AG20443 (cell line): ENCODE measurements at regions not wholly inside any gene's neighbourhood (a gene's known extent, or its start where the extent isn't known, plus 50 kb on each side); places are given as distances from the start of the nearest gene placed in this dataset.

Experiments used
- DNase-seq: peaks from one replicate; pipeline ENCODE4 v3.0.0; 2012; ENCODE audit warnings: low spot score, mixed read lengths

DNA sequence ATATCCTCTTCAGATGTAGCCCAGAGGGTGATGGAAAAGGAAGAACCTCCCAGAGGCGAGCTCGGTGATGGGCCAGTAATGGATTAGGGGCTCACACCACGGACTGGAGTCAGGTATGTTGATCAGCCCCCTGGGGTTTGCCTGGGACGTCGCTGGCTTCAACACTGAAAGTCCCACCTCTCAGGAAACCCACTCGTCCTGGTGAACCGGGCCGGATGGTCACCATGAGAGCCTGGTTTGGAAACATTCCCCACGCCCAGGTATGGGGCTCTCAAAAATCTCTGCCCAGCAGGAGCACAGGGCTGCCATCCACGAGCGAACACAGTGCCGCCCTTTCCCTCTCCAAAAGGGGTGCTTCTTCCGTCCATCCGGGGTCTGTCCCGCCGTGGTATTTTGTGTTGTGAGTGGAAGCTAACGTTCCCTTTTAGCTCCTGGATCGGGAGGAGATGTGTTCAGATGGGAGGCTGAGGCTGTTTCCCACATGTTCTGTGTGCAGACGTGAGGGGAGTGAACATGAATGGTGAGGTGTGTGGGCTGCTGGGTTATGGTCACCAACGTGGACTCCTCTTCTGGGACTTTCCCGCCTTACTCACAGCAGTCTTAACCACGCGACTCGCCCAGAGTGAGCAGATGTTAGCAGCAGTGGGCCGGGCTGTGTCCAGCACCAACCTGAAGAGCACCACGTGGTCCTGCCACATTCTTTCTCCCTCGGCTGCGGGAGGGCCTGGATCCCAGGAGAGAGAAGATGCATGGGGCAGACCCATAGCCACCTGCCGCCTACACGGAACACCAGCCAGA, 139.2 kb downstream of the KIF26A start:
- DNase-seq = no peak

DNA sequence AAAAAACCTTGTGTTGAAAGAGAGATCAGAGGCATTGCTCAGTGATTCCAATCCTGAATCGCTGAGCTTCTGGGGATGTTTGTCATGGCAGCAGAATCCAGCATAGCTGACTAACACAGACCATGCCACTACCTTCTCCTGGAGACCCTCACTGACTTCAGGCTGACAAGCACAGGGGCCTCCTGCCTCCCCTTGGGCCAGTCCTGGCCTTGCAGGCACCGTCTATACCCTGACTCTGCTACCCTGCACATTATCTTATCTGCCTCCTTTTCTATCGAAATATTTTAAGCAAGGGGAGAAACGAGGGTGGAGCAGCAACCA, 139.8 kb downstream of the KIF26A start:
- no peak for DNase-seq

DNA sequence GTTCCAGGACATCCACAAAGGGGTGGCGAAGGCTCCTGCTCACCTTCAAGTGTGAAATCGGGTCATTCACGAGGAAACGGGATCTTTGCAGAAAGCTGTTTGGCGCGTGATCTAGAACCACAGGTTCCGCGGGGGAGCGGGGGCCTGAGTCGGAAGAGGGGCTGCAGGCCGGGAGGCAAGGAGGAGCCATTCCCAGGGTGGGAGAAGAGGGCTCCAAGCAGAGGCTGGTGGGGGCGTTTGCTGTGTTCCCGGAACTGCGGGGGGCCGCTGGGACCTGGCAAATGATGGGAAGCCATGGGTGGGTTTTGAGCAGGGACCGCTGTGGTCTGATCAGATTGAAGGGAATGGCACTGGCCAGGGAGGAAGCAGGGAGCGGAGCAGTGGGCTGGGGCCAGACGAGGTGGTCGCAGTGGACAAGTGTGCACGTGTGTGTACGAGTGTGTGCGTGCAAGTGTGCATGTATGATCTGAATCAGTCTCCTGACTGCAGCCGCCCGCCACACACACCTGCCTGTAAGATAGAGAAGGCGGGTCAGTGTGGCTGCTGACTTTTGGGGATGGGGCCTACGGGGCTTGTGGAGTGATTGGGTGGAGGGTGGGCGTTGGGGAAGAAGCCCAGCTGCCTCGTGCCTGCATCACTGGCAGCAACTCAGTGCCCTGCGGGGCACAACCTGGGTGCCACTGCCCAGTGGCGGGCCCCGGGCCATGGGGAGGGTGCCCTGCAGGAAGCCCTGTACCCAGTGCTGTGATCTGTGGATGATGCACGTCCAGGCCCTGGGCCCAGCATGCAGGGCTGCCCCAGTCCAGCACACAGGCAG, 141.9 kb downstream of the KIF26A start:
- no peak for DNase-seq

DNA sequence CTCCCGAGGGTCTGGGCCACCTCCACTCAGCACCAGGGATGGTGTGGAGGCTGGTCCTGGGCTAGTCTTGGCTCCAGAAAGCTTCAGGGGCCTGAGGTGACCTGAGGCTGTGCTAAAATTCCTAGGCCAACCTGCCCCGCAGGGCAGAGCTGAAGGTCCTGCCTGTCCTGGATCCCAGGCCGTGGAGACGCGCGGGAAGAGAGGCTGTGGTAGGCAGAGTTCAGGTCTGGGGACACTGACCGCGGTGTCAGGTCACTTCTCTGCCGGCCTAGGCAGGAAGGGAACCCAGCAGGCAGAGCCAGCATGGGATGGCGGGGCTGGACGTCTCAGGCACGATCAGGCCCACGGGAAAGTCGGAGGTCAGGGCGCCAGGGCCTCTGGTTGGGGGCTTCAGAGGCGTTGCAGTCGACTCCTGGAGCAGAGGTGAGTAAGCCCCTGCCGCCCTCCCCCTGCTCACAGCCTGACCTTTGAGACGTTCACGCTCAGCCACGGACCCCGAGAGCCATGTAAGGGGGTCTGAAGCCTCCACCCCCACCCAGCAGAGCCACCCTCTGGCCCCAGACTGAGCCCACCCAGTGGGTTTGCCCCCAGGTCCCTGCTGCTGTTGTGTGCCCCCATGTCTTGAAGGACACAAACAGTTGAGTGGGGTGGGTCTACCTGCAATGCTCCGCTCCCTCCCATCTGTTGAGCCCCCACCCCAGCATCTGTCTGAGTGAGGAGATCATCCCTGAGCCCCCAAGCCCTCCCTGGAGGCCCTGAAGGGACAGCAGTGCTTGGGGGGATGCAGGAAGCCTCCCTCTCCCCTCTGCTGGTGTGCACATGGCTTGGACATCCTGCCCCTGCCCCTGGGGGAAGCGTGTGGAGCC, 142.7 kb downstream of the KIF26A start:
- DNase-seq = no peak

DNA sequence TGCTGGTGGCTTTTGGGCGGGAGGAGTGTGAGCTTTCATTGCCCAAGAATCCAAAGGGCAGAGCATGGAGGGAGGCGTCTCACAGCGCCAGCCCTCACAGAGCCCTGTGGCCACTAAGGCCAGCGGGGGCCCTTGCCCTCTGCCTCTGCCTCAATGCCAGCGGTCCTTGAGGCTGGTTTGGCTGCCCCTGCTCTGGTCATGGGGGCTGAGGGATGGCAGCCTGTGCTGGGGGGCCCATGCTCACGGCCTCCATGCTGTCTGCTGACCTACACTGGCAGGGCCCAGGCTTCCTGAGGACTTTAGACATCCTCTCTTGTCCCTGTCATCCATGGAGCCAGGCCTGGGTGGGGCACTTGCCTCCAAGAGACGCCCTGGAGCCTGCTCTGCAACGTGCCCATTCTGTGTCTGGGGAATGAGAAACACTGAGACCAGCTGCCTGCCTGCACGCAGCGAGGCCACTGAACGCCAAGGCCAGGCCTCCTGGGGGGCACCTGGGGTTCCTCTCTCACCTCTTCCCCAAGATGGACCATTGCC, 143.4 kb downstream of the KIF26A start:
- DNase-seq = no peak

DNA sequence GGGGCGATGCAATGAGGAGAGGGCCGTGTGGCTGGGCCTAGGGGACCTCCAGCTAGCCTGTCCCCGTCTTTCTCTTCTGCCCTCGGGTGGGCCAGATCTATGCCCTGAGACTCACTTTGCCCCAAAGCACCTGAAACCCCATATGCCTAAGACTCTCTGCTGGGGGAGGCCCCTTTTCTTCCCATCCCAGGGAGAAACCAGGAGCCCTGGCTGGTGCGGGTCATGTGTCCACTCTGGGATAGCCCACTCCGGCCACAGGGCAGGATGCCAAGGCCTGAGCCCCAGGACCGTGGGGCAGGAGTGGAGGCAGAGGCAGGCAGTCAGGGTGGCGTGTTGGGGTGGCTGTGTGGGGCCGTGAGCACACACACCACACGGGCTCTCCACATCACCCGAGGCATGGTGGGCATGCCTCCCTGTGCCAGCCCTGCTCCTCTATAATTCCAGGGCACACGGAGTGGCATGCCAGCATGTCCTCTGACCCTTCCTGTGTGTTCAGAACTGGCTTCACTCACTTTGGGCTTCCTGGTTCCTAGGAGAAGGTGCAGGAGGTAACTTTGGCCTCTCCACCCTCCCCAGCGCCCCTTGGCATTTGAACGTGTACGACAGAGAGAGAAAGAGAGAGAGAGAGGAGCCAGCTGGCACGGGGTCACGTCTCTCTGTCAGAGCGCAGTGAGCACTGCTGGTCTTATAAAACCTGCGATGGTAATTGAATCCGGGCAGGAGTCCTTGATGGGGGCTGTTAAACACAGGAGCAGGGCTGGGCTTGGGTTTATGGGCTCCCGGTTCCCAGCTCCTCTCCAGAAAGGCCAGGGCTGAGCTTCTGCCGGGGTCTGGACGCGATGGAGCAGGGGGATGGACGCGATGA, 144.2 kb downstream of the KIF26A start:
- DNase-seq = no peak

DNA sequence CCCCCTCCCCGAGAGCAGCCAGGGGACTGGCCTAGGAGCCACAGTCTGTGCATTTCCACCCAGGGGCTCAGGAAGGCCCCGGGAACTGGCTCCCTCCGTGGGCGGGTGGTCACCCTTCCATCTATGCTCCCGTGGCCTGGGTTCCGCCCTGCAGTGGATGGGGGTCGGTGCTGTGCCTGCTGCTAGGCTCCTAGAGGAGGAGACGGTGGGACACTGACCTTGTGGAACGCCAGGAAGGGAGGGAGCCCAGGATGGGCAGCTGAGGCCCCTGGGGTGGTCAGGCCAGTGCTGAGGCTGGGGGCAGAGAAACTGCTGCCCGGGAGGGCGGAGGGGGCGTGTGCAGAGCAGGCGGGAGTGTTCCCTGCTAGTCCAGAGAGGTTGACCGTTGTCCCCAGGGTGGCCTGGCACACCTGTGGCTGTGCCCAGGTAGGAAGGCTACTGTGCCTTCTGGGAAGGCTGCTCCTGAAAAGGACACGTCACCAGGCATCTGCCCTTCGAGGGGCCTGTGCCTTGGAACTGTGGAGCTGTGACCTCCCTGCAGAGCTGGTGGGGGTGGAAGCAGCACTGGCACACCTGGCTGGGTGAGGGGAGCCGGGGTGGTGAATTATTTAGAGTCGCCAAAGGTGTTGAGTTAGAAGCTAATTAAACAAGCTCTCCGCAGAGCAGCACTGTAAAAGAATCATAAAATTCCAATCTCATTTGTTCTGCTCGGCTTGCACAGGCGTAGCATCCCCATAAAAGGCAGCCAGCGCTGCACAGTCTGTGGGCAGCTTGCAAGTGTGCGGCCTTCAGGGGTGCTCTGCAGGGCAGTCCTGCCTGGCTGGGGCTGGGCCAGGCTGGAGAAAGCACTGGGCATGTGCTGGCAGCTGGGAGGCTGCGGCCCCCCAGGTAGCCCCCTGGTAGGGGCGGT, 145.1 kb downstream of the KIF26A start:
- no peak for DNase-seq

DNA sequence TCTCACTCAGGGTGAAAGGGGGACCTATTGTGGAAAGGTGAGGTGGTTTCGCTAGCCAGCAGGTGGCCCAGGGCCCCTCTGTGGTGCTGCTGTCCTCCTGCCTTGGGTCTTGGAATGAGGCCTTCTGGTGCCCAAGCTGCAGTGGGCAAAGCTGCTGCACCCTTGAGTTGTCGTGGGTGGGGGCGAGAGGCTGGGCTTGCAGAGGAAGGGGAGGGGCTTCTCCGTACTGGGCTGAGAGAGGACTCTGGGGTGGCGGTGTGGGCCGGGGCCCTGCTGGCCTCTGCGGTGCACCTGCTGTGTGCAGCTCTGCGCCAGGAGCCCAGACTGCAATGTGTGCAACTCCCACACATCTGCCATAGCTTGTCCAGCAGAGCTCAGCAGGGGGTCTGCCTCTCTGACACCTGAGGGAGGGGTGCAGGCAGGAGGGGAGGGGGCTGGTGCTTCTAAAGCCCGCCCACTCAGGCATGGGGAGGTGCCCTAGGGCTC, 145.8 kb downstream of the KIF26A start:
- DNase-seq = no peak

DNA sequence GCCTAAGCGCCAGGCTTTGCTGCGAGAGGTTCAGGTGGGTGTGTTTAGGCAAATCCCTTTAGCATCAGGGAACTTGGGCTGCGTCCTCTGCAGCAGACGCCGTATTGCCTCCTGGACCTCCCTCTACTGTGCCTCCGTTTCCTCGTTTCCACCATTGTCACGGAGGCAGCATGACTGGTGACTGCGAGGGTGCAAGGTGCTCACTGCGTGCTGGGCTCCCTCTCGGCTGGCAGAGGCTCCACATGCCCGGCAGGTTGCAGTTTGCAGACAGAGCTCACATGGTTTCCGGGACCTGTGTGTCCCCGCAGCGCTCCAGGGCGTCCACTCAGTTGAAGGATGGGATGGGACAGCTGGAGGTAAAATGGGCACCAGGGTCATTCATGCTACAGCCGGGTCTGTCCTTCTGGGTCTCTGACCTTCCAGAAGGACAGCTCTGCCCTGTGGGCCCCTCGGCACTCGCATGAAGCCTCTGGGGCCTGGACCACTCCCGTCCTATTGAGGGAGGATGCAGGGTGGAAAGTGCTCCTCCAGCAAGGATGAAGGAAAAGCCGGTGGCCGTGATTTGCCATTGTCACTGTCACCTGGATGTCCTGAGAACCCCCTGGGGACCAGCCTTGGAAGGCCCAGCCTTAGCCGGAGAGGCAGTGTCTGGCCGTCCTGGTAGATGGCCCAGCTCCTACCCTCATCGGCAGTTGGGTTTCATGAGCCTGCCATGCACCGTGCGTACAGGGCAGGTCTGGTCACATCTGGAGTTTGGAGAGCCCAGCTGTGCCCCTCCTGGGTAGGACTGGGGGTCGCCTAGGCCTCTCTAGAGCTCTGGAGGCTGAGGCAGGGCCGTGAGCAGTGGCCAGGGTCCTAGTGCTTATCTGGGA, 146.5 kb downstream of the KIF26A start:
- DNase-seq = no peak

DNA sequence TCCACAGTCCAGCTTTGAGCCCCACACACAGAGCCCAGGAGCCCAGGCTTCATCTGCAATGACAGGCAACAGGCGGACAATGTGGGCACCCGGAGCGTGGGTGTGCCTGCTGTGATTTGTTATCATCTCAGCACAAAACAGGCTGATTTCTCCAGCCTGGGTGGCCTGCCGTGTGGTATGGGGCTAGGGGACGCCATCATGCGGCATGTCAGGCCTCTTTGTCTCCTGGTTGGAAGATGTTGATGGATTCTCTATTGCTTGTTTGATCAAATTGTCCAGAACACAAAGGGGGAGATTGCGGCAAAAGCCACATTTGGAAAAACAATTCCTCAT, 147.1 kb downstream of the KIF26A start:
- no peak for DNase-seq

DNA sequence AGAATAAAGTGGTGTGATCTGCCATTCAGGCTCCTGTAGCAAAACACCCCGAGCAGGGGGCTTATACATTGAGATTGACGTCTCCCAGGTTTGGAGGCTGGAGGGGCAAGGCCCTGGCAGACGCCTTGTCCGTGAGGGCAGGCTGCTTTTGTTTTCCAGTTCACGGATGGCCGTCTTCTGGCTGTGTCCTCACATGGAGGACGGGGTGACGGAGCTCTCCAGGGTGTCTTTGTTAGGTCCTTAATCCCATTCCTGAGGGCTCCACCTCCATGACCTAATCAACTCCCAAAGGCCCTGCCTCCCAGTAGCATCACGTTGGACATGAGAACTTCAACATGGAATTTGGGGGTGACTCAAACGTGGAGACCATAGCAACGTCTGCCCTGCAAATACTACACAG, 147.7 kb downstream of the KIF26A start:
- DNase-seq = no peak

DNA sequence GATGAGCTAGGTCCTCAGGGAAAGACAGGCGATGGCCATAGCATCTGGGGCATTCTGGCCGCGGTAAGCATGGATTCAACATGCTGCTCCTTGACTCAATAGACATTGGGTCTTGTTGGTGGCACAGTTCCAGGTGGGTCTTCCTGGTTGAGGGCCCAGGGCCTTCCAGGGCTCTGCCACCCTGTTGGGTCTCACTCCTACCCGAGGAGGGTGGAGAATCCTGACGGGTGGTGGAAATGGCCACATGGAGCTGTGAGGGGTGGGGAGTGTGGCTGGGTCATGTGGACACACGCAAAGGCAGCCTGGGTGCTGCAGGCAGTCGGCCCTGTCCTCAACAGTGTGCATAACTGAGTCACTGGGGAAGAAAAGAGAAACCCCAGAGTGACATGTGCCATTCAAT, 148.1 kb downstream of the KIF26A start:
- DNase-seq = no peak

DNA sequence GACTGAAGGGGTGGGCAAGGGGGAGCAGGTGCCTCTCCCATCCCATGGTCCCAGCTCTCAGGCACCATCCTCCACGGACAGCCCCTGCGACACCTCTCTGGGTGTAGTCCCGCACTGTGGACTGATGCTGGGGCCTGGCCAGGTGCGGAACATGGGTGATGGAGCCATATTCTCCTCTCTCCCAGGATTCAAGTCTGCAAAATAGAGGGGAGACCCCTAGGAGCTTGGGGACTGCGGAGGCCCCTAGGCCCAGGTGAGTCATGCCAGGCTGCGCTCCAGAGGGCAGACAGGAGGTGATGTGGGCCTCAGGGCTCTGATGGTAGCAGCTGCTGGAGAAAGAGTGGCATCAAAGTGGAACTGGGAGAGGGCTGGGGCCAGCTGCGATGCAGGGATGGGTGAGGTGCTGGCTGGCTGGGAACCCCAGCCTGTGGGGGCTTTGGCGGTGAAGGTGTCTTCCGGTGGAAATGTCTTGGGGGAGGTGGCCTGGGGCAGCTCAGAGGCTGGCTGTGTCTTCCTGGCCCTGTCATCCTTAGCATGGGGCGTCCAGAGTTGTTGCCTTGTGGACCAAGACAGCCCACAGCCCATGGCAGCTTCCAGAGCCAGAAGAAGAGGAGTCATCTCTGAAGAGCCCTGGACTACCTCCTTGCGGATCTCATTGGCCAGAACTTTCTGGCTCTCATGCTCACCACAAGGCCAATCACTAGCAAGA, 149.1 kb downstream of the KIF26A start:
- DNase-seq = no peak

DNA sequence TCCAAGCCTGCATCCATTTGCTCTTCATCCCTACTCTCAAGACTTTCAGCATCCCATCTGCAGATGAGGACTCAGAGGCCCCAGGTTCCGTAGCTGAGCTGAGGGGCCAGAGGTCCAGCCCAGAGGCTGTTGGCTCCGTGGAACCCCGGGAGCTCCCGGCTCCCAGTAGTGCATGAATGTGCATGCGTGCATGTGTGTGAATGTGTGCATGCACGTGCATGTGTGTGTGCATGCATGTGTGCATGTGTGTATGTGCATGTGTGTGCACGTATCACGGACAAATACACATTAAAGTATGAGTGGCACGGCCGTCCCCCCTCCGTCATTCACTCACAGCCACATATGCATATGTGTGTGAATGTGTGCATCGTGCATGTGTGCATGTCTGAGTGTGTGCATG, 149.9 kb downstream of the KIF26A start:
- DNase-seq = no peak

DNA sequence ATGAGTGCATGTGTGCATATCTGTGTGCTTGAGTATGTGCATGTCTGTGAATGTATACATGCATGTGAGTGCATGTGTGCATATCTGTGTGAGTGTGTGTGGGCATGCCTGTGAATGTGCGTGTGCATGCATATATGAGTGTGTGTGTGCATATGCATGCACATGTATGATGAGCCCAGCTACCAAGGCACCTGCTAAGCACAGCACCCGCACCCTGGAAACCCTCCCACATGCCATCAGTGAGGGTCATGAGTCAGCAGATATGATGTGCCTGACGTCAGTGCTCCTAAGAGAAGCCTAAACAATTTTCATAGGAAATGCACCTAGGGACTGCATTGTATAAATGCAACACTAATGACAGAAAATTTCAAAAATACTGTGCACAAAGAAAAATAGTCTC, 151.1 kb downstream of the KIF26A start:
- no peak for DNase-seq

DNA sequence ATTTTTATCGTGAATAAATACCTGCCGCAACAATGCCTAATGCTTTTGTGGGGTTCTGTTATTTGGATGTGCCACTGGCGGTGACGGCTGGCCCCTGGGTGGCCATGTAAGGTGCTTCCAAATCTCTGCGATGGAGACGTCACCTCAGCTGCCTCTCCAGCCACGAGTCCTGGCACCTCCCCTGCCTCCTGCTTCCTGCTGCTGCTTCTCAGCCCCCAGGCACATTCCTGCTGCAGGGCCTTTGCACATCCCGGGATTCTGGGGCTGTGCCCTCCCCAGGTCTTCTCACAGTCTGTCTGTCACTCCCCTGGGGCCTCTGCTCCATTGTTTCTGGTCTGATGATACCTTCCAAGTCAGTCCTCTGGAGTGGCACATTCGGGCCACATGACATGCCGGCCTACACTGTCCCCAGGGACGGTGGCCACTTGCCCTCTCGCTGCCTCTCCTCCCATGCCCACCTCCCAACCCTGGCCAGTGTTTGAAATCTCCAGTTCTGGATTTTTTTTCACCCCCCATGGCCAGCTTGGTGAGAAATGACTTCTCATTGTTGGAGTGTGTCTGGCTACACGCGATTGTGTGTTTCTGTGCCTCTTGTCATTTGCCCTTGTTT, 151.8 kb downstream of the KIF26A start:
- DNase-seq = no peak

DNA sequence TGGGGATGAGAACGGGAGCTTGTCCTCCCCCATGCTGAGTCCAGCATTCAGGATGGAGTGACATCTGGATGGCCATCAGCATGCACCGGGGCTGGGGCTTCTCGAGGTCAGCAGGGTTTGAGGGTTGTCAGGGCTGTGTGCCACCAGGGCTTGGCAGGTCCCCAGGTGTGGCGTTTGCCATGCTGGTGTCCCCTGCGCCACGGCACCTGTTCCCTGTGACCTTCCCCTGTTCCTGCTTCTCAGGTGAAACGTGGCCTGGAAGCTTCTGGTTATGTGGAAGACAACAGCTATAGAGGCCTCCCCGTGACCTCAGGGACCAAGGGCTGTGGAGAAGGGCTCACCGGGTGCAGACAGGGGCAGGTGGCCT, 152.4 kb downstream of the KIF26A start:
- no peak for DNase-seq
